NCI-H128 (cell line): ENCODE measurements at regions not wholly inside any gene's neighbourhood (a gene's known extent, or its start where the extent isn't known, plus 50 kb on each side); places are given as distances from the start of the nearest gene placed in this dataset.
"Not testable (repeated sequence)": the region's sequence is repeated elsewhere in the genome, so short reads cannot be mapped to it uniquely, and the experiment has no call there.

ENCODE experiments used
- DNase-seq: peaks from one replicate; lab custom pipeline; 2025; ENCODE audit not compliant: unreplicated experiment; lab: John Stamatoyannopoulos, UW

- no peak for DNase-seq
Observed at GRCh38 chr12:24522736-24523135, 426.2 kb downstream of the BCAT1 start.

DNA sequence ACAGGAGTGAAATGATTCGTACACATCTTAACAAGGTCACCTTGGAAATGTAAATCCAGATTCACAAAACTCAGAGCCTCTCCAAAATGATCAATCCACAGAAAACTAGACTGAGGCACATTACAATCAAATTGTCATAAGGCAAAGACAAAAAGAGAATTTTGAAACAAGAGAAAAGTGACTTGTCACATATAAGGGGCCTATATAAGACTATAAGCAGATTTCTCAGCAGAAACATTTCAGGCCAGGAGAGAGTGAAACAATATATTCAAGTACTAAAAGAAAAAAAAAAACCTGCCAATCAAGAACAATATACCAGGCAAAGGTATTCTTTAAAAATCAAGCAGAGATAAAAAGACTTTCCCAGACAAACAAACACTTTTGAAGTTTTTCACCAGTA, 429.1 kb downstream of the BCAT1 start:
- DNase-seq: no peak

- DNase-seq: no peak
Observed at GRCh38 chr12:24517000-24517399, 431.9 kb downstream of the BCAT1 start.

- DNase-seq: no peak
Observed at GRCh38 chr12:24510581-24511125, 438.2 kb downstream of the BCAT1 start.

DNA sequence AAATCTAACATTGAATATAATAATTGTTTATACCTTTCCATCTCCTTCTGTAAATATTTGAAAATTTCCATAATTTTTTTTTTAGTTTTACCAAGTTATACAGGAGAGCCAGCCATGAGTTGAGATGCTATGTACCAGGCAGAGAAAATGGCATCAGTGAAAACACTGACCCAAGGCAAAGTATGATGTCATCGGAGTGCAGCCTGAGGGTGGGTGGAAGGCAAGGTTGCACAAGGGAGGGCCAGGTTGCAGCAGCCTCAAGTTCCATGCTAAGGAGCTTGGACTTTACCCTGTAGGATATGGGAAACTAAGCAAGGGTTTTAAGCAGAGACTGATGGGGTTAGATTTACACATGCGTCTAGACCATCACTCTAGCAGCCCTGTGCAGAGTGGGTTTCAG, 441.1 kb downstream of the BCAT1 start:
- DNase-seq: no peak

- no peak for DNase-seq
Observed at GRCh38 chr12:24505366-24506015, 443.4 kb downstream of the BCAT1 start.

GRCh38 chr12:24503477-24503876, 445.4 kb downstream of the BCAT1 start:
- DNase-seq: not testable (repeated sequence)

DNA sequence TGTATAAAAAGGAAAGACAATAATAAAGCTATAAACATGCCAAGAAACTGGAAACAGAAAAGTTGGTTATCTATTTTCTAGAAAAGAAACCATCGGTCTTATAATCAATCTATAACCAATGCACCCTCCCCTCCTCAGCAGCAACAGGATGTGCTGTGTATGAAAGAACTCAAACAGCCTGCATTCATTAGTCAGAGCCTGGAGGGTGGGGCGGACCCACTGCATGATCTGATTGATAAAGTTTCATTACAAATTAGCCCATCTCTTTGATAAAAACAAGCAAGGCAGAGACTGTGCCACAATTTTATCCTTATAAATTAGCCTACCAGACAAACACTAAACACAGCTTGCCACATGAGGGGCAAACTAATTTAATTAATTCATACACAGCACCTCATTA, 448.1 kb downstream of the BCAT1 start:
- no peak for DNase-seq

- no peak for DNase-seq
Observed at GRCh38 chr12:24500421-24500820, 448.5 kb downstream of the BCAT1 start.

DNA sequence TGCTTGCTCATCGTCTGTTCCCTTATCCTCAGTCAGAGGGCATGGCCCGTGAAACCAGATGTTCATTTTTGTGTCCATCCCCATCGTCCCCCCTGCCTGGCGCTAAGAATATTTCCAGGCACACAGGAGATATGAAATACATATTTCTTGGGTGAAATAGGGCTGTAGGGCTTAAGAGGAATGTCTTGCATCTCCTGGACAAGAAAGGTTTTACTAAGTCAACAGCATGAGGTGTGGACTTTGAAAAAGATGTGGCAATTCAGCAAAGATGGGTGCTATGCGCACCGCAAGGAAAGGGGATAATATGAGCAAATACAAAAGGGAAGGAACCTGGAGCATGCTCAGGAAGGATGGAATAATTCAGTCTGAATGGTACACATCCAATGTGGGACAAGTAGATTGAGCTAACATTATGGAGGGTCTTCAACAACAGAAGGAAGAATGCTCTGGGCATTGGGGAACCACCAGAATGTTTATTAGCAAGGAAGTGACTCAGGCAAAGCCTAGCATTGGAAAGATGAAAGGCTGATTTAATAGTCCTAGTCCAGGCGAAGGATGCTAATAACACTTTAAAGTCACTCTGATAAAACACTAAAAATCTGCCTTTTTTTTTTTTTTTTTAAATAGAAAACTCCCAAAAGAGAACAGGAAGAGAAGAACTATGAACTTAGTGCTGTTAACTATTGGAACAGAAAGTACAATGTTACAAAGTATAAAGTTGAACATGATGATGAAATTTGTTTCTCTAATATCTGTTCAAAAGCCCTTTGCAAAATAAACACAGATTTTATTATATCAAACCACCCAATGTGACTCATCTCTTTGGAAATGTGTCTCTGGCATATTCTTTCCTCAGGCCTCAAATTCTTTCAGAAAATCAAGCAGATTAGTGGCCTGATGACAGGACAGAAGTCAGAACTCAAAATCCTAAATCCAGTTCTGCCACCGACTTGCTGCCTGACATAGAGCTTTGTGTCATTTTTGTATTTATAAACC, 449.5 kb downstream of the BCAT1 start:
- DNase-seq: no peak

- DNase-seq: no peak
Observed at GRCh38 chr12:24496755-24497154, 452.1 kb downstream of the BCAT1 start.

DNA sequence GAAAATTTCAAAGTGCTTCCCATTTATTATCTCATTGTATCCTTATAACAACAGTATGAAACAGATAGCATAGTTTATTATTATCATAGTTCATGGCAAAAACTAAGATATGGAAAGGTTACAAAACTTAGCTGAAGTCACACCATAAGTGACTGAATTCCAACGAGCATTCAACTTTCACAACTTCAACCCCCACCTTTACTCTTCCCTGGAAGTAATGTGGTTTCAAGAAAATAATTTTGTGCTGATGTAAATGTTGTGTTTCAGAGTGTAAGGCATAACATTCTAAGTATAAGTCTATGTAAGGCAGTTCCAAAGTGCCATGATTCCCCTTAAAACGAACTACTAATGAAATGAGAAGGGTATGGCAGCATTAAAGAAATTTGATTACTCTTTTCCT, 454.5 kb downstream of the BCAT1 start:
- no peak for DNase-seq

DNA sequence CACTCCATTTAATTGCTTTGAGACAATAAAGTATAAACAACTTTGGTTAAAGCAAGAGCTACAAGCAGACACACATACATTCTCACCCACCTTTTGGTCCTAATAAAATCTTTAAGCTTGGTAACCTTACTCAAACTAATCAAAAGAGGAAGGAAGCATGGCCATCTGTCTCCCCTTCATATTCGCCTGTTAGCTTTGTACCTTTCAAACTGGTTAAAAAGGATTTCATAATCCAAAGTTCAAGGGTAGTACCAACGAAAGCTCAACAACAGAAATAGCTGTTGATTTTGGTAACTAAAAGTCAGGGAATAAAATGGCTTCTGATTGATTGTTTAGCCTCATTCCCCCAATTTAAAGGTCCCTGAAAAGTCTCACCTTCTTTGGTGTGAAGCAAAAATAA, 456.9 kb downstream of the BCAT1 start:
- no peak for DNase-seq

- DNase-seq: no peak
Observed at GRCh38 chr12:24489939-24490338, 459.0 kb downstream of the BCAT1 start.

GRCh38 chr12:24488906-24489619, 459.8 kb downstream of the BCAT1 start:
- no peak for DNase-seq

- no peak for DNase-seq
Observed at GRCh38 chr12:24488091-24488596, 460.8 kb downstream of the BCAT1 start.

DNA sequence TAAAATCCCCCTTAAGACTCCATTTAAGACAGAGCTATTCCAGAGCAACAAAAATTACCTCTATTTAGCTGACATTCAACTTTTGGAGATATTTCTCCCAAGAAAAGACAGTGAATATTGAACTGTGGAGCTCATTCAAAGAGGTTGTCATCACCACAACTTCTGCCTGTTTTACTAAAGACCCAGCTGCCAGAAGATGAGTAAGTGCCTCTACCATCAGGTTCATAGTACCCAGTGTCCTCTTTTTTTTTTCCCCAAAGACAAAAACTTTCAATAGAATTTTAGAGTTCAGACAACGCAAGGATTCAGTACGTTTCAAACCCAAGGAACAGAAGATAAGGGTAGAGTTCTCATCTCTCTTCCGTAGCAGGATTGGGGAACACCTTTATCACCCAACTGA, 461.3 kb downstream of the BCAT1 start:
- no peak for DNase-seq

GRCh38 chr12:24483732-24484131, 465.2 kb downstream of the BCAT1 start:
- no peak for DNase-seq

DNA sequence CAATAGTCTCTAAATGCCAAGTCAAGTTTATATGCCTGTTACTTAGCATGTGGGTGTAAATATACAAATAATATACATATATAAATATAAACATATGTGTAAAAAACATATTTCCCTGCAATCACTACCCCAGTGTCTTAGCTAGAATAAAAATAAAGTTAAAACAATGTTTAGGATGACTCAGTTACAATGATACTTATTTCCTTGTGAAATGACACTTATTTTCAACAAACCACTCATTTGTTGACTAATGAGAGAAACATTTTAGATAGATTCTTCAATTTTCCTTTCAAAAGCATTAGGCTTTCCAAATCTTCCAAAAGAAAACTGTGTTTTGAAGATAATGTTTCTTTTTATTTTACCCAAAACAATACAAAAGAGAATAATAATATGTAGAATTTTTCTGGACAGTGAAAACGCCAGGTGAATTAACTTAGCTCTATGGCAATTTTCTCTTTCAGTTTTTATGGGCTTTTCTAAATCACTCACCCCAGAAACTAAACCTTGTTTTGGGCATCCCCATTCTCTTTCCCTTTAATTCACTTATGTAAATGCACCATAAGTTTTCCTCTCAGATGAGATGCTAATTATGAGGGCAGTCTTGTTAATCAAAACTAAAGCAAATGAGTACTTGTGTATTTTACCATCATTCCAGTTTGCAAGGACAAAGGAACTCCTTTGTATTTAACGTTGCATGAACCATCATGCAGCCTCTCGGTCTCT, 465.9 kb downstream of the BCAT1 start:
- DNase-seq: no peak

DNA sequence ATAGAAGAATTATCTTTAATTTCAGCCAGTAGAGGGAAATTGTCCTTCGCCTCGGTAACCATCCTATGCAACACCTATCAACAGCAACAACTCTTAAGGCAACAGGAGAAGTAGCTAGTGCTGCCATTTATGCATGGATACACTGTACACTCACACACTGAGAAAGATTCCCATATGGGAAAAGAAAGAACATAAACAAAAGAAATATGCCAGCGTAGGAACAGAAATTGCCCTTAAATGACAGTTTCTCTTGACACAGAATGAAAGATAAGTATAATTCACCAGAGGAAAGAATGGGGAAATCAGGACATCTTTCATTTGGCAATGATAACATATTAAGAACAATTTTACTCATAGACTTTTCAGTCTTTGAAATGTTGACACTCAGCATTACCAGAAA, 466.9 kb downstream of the BCAT1 start:
- no peak for DNase-seq
